LNCaP clone FGC (cell line): ENCODE measurements at regions not wholly inside any gene's neighbourhood (a gene's known extent, or its start where the extent isn't known, plus 50 kb on each side); places are given as distances from the start of the nearest gene placed in this dataset.

ENCODE experiments used
- DNase-seq: peaks from one replicate; pipeline ENCODE4 v3.0.0-alpha.2; 2011; ENCODE audit warnings: low read depth
- H3K4me3 ChIP-seq: 2 replicates; pipeline ENCODE4 v1.5.1; 2011; ENCODE audit warnings: mild to moderate bottlenecking, low read depth, low read length, control low read depth
- TF ChIP-seq, protein P1 (sequence below): IDR thresholded peaks from 2 replicates; pipeline ENCODE4 v1.5.1; 2012; ENCODE audit warnings: mild to moderate bottlenecking; ENCODE audit not compliant: control insufficient read depth, insufficient read depth; ENCODE audit errors: extremely low read depth

DNA sequence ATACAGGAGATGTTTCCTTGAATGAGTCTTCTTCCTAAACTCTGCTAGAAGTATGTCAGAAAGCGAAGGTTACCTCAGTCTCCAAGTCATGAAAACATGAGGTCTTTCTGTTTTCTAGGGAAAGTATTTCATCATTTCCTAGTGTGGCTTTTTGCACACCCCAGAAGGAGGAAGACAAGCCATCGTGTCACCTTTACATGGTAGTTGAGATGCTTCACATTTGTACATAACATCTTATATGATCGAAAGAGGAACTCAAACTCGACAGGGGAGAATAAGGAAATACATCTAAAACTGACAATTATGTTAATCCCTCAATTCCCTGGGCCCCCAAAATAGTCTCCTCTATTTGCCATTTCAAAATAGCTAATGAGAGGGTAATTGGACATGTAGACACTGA, 214.1 kb upstream of the PLEKHG7 start:
- DNase-seq: no peak
- no peak overlapping the region for H3K4me3 ChIP-seq
- TF ChIP-seq, protein P1, sequence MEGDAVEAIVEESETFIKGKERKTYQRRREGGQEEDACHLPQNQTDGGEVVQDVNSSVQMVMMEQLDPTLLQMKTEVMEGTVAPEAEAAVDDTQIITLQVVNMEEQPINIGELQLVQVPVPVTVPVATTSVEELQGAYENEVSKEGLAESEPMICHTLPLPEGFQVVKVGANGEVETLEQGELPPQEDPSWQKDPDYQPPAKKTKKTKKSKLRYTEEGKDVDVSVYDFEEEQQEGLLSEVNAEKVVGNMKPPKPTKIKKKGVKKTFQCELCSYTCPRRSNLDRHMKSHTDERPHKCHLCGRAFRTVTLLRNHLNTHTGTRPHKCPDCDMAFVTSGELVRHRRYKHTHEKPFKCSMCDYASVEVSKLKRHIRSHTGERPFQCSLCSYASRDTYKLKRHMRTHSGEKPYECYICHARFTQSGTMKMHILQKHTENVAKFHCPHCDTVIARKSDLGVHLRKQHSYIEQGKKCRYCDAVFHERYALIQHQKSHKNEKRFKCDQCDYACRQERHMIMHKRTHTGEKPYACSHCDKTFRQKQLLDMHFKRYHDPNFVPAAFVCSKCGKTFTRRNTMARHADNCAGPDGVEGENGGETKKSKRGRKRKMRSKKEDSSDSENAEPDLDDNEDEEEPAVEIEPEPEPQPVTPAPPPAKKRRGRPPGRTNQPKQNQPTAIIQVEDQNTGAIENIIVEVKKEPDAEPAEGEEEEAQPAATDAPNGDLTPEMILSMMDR: no peak

DNA sequence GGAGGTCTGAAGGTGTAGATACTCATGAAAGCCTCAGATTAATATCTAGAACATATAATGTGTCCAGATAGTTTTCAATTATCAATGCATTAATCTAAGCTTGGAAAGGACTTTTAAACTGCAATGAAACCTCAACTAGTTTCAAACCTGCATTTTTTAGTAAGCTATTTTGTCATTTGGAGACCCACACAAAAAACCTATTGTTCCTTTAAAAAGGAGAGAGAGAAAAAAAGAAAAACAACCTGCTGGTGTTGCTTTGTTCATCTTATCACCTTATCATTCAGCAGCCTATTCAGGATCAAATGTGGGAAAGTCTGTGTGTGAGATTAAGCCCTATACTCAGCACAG, 215.7 kb upstream of the PLEKHG7 start:
- H3K4me3 ChIP-seq: no peak overlapping the region
- TF ChIP-seq, protein P1: no peak
- DNase-seq: no peak

DNA sequence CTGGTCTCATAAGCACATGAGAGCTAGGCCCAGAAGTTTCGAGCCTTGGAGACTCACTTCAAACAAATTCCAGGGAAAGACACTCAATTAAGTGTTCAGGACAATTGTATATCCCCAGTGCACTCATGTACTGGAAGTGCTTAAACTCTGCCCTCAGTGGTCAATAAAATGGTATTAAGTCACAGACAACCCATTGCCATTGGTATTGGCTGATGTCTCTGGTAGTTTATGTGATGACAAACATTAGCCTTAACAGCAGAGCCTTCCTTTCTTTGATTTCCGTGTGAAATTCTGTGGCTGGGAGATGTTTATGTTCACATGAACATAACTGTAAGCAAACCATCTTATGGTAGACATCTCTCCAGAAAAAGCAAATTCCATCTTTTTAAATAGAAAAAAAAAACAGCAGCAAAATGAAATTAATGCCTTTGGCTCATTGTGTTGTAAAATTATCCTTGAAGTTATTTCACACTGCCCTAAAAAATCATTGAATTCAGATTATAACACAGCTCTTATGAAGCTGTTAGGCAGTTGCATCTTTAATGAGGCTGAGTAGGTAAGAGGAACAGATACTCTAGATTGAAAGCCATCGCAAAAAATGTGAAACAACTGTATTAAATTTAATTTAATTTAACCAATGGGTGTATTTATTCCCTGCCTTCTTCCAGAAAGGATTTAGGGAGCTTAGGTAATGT, 216.2 kb upstream of the PLEKHG7 start:
- DNase-seq: no peak
- TF ChIP-seq, protein P1: no peak

DNA sequence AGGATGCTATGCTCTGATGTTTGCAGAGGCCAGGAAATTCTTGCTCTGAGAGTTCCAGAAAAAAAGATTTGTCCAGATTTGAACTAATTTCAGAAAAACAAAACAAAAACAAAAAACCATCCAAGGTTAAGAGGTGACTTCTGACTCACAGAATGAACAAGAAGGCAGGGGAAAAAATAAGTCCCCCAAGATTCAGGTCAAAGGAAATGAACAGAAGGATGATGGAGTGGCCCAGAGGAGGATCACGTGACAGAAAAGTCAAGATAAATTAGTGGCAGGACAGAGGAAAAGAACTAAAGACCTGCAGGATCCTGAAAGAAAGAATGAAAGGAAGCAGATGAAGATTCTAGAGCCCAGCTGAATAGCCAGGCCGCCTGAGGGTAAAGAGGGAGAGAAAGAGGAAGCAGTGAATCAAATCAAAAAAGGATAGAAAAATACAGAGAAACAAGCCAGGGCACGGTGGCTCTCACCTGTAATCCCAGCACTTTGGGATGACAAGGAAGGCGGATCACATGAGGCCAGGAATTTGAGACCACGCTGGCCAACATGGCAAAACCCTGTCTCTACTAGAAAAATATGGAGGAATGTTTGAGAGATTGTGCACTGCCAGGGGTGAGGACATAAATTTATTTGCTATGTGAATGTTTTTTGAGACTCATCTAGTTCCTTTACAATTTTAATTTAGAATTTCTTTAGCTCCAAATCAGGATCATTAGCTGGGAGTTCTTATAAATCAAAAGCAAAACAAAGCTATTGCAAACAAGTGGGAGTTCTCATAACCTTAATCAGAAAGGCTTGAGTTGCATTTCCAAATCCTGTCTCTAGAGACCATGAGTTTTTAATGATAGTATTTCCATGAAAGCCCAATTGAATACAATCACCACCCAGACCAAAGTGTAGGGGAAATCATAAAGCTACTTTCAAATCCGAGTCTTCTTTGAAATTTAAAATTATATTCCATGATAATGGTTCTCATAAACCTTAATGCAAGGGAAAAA, 217.1 kb upstream of the PLEKHG7 start:
- DNase-seq: no peak
- TF ChIP-seq, protein P1: no peak
- H3K4me3 ChIP-seq: no peak overlapping the region

More for the DNA sequence above, 216.2 kb upstream of the PLEKHG7 start:
- no peak overlapping the region for H3K4me3 ChIP-seq

DNA sequence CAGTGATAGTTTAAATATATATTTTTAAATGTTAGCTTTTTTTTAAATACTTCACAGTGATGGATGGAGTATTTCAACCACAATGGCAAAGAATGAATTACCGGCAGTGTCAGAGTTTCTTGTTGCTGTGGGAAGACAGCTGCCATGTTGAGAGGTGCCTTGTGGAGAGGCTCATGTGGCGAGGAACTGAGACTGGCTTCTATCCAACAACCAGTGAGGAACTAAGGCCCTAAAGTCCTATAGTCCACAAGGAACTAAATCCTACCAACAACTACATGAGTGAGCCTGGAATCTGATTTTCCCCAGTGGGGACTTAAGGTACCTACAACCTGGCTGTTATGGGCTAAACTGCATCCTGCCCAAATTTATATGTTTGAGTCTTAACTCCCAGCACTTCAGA, 220.2 kb upstream of the PLEKHG7 start:
- no peak for DNase-seq
- TF ChIP-seq, protein P1: no peak
- no peak overlapping the region for H3K4me3 ChIP-seq

DNA sequence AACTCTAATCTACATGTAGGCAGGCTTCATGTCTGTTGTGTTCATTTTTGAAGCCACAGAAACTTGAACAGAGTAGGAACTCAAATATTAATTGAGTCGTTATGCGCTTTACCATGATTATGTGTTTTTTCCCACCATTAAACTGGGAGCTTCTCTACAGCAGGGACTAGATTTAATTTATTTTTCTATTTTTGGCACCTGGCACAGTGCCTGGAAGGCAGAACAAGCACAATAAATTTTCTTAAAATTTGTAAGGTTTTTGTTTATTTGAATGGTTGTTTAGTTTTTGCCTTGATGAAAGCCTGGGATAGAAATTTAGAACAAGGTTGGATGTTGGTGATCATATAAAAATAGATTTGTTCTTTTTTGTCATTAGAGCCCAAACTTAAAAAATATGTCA, 221.7 kb upstream of the PLEKHG7 start:
- no peak overlapping the region for H3K4me3 ChIP-seq
- no peak for DNase-seq

More for the DNA sequence above, 221.7 kb upstream of the PLEKHG7 start:
- TF ChIP-seq, protein P1: no peak
